GM21515 (cell line): ENCODE measurements at regions not wholly inside any gene's neighbourhood (a gene's known extent, or its start where the extent isn't known, plus 50 kb on each side); places are given as distances from the start of the nearest gene placed in this dataset.

Source experiments
- ATAC-seq: cut with Tn5 transposase; IDR thresholded peaks from one replicate; pipeline ENCODE4 v1.9.1; 2021; ENCODE audit not compliant: unreplicated experiment

DNA sequence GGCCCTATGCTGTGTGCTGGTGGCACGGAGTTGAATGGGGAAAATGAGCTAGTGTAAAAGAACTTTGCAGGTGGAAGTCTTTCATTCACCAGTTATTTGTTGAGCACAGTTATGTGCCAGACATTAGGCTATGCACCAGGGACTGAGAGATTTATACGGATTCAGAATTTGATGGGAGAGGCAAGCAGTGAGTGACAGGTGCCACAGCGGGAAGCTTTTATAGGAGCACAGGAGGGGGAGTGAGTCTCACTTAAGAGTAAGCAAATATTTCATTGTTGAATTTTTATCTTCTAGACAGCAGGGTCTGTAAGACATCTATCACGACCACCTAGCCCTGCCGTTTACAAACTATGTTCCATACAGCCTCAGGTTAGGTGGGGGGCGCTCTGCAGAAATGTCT, 320.6 kb downstream of the SNAPC1 start:
- no peak for ATAC-seq

DNA sequence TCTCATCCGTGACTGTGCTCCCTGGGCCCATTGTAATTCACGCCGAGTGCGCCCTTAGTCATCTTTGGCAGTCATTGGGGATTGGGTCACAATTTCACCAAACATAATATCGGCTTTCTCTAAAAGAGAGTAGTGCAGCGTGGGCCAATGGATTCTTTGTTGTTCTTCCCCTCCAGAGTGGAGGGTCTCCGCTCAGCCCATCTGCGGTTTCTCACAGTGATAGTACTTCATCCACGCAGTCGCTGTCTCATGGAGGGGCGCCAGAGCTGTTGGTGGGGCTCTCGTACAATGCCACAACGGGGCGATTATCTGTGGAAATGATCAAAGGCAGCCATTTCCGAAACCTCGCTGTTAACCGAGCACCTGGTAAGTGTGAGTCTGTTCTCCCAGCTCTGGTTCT, 321.8 kb downstream of the SNAPC1 start:
- no peak for ATAC-seq

DNA sequence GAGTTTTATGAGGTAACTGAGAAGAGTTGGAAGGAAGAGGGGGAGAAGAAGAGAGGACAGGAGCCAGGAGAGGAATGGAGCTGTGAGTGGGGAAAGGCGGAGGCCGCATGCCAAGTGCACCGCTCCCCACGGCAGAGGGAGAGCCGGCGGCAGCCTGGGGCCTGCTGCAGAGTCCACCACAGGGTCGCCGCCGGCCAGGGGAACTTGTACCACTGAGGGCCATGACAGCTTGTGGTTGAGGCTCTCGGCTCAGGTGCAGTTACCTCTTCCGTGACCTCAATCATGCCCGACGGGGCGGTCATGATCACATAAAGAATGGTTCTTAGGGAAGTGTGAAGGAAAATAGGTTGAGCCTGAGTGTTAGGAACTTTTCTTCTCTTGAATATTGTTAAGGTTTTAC, 325.0 kb downstream of the SNAPC1 start:
- no peak for ATAC-seq

DNA sequence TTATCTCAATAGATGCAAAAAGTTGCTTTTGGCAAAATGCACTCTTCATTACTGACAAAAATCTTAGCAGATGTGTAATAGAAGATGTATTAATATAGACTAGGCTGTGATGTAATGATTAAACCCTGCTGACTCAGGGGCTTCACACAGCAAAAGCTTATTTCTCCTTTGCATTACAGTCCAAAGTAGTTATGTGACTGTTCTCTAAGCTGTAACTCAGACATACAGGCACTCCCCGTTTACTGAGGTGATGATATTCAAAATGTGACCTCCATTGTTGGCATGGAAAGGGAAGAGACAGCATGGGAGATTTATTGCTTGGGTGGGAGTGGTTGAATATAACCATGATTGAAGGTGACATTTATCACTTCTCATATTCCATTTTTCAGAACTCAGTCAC, 331.5 kb downstream of the SNAPC1 start:
- no peak for ATAC-seq

DNA sequence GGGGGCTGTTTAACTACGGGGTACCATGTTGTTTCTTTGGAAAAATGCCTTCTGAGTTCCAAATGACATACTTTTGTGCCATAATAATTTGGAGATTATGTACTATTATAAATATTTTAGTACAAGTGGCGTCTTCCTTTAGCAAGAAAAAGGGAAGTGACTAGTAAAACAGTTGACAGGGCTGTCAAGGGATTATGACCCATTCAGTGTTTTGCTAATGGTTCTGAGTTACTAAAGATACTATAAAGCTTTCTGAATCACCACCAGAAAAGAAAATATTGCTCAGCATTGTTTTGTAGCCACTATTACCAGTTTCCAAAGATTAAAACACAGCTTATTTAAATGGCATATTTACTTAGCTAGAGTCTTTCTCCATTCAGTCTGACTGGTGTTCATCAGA, 334.9 kb downstream of the SNAPC1 start:
- no peak for ATAC-seq

DNA sequence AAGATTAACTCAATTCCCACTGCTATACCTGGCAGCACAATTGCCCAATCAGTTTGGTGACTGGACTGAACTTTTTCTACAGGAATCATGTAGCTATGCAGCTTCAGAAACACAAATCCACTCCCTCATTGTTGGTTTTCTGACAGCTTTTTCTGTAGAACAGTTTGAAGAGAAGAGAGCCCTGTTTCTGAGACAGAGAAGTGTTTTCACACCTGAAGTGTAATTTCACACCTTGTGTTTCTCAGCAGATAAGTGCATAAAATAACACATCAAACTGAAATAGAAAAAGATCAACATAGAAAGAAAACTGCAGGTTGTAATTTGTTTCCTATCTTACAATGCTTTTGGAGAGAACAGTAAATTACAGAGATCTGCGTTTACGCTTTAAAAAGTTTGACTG, 335.6 kb downstream of the SNAPC1 start:
- ATAC-seq, result no peak

DNA sequence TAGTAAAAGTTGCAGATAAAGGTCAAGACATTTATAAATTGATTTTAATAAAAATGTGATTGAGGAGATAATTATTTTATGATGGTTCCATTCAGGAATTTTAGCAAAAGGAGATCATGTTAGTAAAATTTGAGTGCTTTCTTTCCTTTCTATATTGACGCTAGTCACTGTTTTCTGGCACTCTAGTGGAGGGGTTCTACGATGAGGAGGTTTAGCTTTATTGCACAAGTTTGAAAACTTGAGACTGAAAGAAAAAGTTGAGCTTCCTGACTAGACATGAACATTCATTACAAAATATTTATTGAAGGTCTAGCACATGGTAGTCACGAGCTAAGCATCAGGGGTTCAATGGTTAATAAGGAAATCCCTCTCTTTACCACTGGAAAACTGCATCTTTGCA, 336.1 kb downstream of the SNAPC1 start:
- no peak for ATAC-seq

DNA sequence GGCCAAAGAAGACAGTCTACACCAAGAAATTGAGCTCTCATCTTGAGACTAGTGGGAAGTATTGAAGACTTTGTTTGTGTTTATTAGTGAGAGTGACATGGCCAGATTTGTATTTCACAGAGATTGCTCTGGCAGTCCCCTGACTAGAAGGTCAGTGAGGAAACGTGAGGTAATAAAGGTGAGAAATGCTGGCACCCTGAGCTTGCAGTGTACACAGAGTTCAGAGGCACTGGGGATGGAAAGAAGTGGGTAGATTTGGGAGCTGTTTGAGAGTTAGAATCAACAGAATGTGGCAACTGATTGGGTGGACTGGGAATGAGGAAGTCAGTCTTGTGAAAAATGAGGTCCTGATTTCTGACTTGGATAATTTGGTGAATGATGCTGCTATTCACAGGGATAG, 336.9 kb downstream of the SNAPC1 start:
- ATAC-seq, result no peak

DNA sequence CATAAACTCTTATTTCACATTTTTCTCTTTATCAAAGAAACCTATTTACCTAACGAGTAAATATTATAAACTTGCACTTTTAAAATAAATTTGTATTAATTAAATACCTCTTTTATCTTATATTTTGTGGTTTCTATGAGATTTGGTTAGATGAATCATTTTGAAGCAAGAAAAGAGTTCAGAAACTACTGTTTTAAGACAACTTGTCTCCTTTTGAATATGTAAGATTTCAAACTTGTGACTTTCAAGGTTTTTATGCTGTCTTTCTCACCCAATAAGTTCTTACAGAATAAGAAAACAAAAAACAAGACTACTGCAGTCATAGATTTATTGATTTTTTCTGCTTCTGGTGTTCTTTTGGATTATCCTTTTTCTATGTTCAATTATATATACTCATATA, 339.0 kb downstream of the SNAPC1 start:
- ATAC-seq, result no peak

DNA sequence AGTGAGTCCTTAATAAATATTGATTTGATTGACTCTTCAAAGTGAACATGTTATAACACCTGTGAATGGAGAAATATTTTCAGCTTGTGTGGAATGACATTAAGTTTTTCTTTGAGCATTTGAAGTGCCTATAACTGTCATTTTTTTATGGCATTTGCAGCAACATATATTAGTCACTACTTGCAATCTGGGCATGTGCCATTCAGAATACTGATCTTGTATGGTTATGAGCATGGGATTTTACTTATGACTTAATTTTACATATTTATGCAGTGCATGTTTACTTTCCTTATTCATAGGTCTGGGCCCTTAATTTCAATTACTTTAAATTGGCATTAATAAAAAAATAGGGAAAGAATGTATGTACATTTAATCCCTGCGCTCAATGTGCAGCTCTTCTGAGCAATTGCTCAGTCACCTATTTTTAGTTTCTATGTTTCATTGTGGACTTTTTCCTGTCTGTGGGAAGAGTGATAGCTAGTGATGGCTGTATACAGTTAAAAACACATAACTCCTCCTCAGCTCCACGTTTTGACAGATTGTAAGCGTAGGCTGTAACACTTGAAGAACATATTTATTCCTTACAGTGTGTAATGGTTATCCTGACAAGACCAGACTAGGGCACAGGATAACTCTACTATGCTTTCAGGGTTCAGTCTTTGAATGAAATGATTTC, 339.6 kb downstream of the SNAPC1 start:
- ATAC-seq, result no peak

DNA sequence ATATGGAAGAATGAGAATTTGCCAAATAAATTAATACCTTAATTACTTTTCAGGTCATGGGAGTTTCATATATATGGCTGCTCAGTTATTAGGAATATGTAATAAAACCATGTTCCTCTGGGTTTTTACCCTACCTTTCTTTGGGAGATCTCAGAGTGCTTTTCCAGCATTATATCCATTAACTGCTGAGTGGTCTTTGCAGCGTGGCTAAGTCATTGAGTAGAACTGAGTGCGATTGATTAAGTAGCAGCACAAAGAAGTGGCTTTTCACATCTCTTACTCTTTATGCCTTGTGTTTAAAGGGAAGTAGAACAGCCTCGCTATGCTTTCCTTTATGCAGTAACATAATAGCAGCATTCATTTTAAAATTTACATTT, 340.1 kb downstream of the SNAPC1 start:
- no peak for ATAC-seq

DNA sequence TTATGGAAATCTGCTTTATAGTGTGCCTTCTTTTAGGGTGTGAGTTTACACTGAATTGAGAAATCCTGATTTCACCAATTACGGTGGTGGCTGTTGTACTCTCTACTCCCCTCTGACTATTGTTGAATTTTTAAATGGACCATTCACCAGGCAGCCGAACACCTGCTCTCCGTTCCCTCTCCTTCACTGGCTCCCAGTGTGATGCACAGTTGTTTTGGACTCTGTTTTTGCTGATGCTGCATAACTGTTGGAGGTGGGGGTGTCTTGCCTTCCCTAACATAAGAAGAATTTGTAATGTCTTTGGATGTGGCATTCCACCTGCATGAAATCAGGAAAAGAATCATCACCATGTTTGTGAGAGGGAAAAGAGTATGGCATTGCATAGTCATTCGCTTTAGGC, 341.2 kb downstream of the SNAPC1 start:
- no peak for ATAC-seq

DNA sequence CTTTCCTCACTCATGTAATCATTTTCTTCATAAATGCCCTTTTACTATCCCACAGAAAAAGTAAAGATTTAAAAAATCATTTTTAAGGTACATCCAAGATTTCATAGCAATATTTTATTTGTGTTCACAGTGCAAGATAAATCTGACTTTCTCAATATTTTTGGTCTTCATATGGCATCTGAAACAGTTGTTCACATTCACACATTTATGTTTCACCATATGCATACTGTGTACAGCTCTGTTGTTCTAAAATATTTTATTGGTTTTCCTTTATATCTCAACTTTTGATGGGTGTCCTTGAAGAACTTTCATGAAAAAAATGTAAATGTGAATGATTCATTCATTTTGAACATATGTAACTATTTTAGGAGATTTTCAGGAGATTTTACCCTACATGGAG, 348.7 kb downstream of the SNAPC1 start:
- ATAC-seq, result no peak

DNA sequence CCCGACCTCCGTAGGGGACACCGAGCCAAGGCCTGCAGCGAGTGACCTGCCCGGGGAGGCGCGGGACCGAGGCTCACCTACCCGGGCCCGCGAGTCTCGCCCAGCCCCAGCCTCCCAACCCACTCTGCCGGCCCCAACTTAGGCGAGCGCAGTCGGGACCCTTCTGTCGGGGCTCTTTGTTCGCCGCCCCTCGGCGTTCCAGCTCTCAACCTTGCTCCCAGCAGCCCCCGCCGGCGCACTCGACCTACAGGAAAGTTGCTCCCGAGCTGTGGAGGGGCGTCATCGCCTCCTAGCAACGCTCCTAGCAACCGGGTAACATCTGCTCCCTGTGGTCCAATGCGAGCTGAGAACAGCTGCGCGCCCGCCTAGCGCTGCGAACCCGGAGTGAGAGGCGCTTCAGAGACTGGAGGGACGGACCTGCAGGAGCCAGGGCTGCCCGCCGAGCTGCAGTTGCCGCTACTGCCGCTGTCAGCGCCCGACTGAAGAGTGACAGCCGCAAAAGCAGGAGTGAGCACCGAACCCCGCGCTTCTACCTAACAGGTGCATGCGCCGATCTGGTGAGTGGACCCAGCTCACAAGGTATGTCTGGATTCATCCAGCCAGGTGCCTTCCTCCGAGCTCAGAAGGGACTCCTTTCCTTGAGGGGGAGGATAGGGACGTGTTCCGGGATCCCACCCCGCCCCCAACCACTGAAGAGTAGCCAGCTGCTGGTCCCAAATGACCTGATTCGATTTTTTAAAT, 355.0 kb downstream of the SNAPC1 start:
- peak; percentile 98 for ATAC-seq

DNA sequence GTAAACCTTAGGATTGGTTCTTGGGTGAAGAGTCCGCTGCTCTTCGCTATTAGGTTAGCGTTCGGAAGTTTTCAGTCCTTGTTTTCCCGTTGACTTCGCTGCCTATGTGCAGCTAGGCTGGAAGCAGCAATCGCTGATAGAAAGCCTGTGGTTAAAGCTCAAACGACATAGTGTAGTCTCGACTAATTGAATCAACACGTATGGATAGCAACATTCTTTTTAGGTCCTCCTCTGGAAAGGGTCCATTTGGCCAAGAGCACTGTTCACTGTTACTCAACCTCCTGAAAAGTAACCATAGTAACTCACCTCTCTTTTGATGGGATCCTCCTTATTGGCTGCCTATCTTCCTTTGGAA, 355.5 kb downstream of the SNAPC1 start:
- ATAC-seq, result no peak

DNA sequence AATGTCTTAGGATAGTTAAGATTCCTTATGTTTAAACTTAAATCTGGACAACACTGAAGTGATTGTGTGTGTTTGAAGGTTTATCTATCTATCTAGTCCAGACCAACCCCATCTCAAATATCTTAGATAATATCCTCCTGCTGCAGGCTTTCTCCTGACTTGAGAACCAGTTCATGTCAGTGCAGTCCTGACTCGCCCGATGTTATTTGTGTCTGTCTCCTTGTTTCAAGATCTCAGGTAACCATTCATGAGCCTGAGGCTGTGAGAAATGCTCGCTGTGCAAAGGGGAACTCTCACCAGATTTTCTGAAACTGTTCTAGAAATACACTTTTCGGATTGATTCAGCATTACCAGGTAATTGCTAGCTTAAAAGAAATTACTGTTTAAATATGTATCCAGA, 356.2 kb downstream of the SNAPC1 start:
- ATAC-seq, result no peak

DNA sequence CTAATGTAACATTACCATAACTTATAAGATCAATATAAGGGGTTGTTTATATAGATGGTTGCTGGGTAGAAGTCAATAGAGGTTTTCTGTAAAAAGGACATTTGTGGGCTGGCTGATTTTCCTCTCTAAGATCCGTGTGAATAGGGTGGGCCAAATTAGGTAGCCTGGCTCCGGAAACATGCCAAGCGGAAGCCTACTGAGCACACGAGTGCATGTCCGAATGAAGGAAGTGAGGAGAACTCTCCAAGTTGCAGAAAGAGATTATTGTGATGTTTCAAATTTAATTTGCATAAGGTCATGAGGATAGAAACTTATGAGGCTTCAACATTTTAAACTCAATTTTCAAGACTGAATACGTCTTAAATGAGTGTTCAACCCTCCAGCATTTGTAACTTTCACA, 356.7 kb downstream of the SNAPC1 start:
- no peak for ATAC-seq

DNA sequence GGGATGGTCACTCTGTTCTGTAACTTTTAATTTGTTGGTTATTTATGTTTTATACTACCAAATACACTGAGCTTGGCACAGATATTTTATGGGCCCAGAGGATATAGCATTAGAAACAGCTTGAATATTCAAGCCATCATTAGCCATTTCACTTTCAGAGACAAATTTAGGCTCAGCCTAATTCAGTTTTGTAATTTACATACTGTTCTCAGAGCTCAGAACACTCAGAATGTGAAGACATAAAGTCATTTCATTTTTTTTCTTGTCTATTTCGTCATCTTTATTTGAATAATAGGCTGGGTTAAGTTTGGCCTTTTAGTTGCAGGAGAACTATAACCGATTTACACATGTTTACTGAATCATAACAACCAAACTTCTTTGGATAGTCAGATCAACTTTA, 361.7 kb downstream of the SNAPC1 start:
- ATAC-seq, result peak; percentile 50

DNA sequence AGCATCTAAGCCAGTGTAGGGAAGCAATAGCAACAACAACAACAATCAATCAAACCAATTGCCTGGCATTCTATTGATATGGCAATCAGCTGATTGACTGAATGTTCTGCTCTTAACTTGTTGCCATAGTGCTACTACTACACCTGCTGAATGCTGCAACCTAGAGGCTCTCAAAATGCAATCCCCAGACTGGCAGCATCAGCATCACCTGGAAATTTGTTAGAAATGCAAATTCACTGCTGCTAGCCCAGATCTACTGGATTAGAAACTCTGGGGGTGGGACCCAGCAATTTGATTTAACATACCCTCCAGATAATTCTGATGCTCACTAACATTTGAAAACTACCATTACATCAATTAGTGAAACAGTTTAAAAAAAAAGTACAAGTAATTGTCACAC, 363.6 kb downstream of the SNAPC1 start:
- ATAC-seq, result no peak

DNA sequence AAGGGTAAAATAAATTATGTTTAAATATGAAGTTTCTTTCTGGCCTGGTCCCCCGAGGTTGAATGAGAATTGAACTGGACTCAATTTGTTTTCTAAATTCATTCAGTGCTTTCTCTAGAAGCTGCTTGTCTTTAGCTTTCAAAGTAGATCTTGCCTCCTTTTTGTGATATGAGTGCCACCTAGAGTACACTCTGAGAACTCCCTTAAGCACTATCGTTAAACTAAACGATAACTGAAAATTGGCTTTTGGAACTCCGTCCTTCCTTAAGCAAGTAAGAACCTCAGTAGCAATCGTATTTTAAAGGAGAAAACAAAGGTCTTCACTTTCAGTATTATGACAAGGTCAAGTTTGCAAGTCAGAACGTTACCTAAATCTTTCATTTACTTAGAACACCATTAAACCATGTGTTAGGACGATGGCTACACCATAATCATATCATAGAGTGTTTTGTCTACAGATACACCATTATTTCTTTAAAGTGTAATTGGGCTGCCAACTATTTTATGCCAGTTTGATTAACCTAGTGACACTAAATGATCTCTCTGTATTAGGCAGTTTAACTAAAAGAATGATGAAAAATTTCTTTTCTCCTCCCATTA, 364.8 kb downstream of the SNAPC1 start:
- ATAC-seq, result peak; percentile 80

DNA sequence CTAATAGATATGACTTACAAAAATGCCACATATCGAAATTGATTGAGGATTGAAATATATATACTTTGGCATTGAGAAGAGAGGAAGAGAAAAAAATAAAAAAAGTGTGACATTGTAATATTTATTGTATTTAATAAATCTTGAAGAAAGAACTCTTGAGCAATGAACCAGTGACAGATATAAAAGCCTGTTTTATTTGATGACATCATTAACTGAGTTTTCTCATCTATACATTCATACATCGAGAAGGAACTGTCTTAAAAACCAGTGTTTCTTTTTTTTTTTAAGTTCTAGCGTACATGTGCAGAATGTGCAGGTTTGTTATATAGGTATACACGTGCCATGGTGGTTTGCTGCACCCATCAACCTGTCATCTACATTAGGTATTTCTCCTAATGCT, 368.2 kb downstream of the SNAPC1 start:
- no peak for ATAC-seq

DNA sequence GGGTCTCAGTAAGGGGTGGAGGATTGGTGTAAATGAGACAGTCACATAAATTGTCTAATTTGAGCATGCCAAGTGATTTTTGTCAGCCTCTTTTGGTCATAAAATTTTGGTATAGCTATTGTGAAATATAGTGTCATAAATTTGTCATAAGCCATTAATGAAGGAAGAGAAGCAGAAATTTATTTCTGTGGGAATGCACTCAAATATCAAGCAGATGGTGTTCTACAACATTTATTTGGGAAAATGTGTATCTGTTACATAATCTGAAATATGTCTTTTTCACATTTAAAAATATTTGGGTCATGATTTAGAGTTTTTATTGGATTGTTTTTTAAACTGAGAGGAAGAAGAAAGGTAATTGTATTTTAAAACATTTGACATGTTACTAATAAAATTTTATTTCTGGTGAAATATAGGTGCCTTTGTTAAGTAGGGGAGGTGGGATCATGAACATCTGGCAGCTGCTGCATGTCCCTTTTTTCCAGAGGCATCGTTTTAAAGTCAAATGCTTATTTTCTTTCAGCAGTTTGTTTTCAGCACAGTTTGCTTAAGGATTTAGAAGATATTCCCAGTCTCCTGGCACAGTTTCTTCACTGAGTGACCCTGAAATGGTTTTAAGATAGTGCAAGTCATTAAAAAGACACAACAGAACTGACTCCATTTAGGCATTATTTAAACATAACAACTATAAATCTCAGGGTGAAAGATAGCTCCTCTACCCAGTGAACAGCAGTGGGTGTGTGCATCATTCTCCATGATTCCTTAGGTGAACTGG, 371.7 kb downstream of the SNAPC1 start:
- no peak for ATAC-seq
